Breast epithelium (tissue), 3 donors: ENCODE measurements at regions not wholly inside any gene's neighbourhood (a gene's known extent, or its start where the extent isn't known, plus 50 kb on each side); places are given as distances from the start of the nearest gene placed in this dataset.

Experiments
- CTCF ChIP-seq, 3 donors: fragments of 450-650 bp; IDR thresholded peaks; one replicate each; pipeline ENCODE4 v1.5.1; 2016 to 2017; ENCODE audit warnings: antibody characterized with exemption in 3 of 3, mild to moderate bottlenecking in 3 of 3, moderate library complexity in 3 of 3
- POLR2A ChIP-seq: fragments of 450-650 bp; IDR thresholded peaks from one replicate; pipeline ENCODE4 v1.6.1; 2016; ENCODE audit warnings: antibody characterized with exemption, mild to moderate bottlenecking, moderate library complexity

DNA sequence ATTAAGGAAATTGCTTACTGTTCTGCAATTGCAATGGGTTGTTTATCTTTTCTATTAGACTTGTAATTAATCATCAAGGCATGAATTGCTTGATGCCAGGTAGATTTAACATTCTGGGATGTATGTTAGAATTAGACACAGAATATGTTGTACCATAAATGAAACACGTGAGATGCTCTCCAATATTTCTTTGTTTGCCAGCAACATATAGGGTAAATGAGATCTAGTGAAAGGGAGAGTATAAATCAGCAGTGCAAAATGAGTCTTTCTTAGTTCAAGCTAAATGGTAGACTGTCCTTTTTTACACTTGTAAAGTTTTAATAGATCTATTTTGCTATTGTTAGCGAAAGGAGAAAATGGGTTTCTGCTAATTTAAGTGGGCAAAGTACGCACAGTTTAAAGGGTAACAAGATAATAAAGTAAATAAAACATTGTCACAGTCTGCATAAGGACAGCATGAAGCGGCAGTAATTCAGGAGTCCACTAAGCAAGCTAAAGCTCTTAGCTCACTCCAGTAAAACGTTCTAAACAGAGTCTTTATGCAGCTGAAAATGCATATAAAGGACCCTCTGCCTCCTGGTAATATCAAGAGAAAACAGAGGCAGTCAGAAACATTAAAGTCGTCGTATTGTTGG, 1137.1 kb downstream of the OLFM4 start:
- TF ChIP-seq POLR2A, result no peak
- TF ChIP-seq CTCF (IDR thresholded peaks at IDR 0.05), result no peak
